ENCODE measurements at regions not wholly inside any gene's neighbourhood (a gene's known extent, or its start where the extent isn't known, plus 50 kb on each side); places are given as distances from the start of the nearest gene placed in this dataset.

DNA sequence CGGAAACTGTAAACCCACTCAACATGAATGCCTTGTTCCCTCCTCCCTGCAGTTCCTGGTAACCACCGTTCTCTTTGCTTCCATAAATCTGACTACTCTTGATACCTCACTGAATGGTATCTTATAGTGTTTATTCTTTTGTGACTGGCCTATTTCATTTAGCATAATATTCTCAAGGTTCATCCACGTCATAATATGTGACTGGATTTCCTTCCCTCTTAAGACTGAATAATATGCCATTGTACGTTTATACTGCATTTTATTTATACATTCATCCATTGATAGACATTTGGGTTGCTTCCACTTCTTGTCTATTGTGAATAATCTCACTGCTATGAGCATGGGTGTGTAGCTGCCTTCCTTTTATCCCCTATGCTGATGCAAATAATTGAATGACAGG is 253.3 kb upstream of the SMARCA2 start:
- Mint-ChIP-seq H3K9me3 (ENCODE audit: unreplicated experiment) (no peaks in the 10 kb centered on the region), H3K27ac (ENCODE audit: unreplicated experiment) (no peak overlapping the region), H3K4me3 (ENCODE audit: unreplicated experiment) (no peak overlapping the region), H3K4me1 (ENCODE audit: low read depth, unreplicated experiment) (no peaks in the 10 kb centered on the region), H3K27me3 (ENCODE audit: insufficient read depth, unreplicated experiment) (no peaks in the 10 kb centered on the region), H3K36me3 (ENCODE audit: insufficient read depth, unreplicated experiment) (no peaks in the 10 kb centered on the region)
- TF ChIP-seq, protein P1, sequence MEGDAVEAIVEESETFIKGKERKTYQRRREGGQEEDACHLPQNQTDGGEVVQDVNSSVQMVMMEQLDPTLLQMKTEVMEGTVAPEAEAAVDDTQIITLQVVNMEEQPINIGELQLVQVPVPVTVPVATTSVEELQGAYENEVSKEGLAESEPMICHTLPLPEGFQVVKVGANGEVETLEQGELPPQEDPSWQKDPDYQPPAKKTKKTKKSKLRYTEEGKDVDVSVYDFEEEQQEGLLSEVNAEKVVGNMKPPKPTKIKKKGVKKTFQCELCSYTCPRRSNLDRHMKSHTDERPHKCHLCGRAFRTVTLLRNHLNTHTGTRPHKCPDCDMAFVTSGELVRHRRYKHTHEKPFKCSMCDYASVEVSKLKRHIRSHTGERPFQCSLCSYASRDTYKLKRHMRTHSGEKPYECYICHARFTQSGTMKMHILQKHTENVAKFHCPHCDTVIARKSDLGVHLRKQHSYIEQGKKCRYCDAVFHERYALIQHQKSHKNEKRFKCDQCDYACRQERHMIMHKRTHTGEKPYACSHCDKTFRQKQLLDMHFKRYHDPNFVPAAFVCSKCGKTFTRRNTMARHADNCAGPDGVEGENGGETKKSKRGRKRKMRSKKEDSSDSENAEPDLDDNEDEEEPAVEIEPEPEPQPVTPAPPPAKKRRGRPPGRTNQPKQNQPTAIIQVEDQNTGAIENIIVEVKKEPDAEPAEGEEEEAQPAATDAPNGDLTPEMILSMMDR (IDR thresholded peaks at IDR 0.05; ENCODE audit: insufficient read depth in 1 of 2, low read depth in 1 of 2, low read length in 1 of 2, severe bottlenecking in 1 of 2, unreplicated experiment in 1 of 2): no peak
- H3K4me1 ChIP-seq: no peaks in the 10 kb centered on the region
- intact Hi-C loops (cut with micrococcal nuclease; ENCODE audit: unreplicated experiment): no loop called here
- no TSS peak for BruUV-seq (replicated peaks)
- no peaks in the 10 kb centered on the region for H3K9me3 ChIP-seq
- H3K27me3 ChIP-seq (replicated peaks; ENCODE audit: control insufficient read depth, insufficient read depth, low read length): no peaks in the 10 kb centered on the region
- ChIA-PET CTCF (no interaction called here), POLR2A (no interaction called here)
- H3K36me3 ChIP-seq (ENCODE audit: control insufficient read depth, insufficient read depth, low read length): no peaks in the 10 kb centered on the region
- no peak overlapping the region for H3K4me3 ChIP-seq (ENCODE audit: low read depth, low read length)
- no peak for DNase-seq

DNA sequence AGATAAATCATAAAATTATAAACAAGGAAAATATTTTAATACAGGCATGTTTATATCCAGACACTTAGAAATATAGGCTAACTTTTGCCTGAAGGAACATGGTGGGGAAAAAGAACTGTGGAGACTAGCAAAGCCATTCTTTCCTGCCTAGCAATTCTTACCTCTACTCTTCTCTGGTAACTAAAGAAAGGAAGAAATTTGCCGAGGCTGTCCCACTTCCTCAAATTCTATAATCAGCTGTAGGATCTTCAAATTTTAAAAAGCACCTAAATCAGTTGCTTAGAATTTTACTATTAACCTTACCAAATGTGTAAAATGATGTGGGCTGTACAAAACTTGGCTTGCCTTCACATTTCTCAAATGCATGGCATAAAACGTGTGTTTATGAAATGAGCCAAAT is 249.1 kb upstream of the SMARCA2 start:
- no peak for DNase-seq
- Histone ChIP-seq H3K9me3 (no peaks in the 10 kb centered on the region), H3K27me3 (replicated peaks; ENCODE audit: control insufficient read depth, insufficient read depth, low read length) (no peaks in the 10 kb centered on the region), H3K4me1 (no peaks in the 10 kb centered on the region), H3K36me3 (ENCODE audit: control insufficient read depth, insufficient read depth, low read length) (no peaks in the 10 kb centered on the region), H3K4me3 (ENCODE audit: low read depth, low read length) (no peak overlapping the region)
- H3K9me3 Mint-ChIP-seq (ENCODE audit: unreplicated experiment): no peaks in the 10 kb centered on the region
- ChIA-PET POLR2A (no interaction called here), CTCF (no interaction called here)
- H3K4me1 Mint-ChIP-seq (ENCODE audit: low read depth, unreplicated experiment): no peaks in the 10 kb centered on the region
- BruUV-seq (replicated peaks): no TSS peak
- H3K27me3 Mint-ChIP-seq (ENCODE audit: insufficient read depth, unreplicated experiment): no peaks in the 10 kb centered on the region
- no peaks in the 10 kb centered on the region for H3K36me3 Mint-ChIP-seq (ENCODE audit: insufficient read depth, unreplicated experiment)
- TF ChIP-seq, protein P1 (IDR thresholded peaks at IDR 0.05; ENCODE audit: insufficient read depth in 1 of 2, low read depth in 1 of 2, low read length in 1 of 2, severe bottlenecking in 1 of 2, unreplicated experiment in 1 of 2): no peak
- H3K27ac Mint-ChIP-seq (ENCODE audit: unreplicated experiment): no peak overlapping the region
- intact Hi-C loops (cut with micrococcal nuclease; ENCODE audit: unreplicated experiment): no loop called here
- no peak overlapping the region for H3K4me3 Mint-ChIP-seq (ENCODE audit: unreplicated experiment)

- Mint-ChIP-seq H3K4me3 (ENCODE audit: unreplicated experiment) (no peak overlapping the region), H3K4me1 (ENCODE audit: low read depth, unreplicated experiment) (no peaks in the 10 kb centered on the region), H3K27ac (ENCODE audit: unreplicated experiment) (no peak overlapping the region), H3K9me3 (ENCODE audit: unreplicated experiment) (no peaks in the 10 kb centered on the region), H3K36me3 (ENCODE audit: insufficient read depth, unreplicated experiment) (no peaks in the 10 kb centered on the region), H3K27me3 (ENCODE audit: insufficient read depth, unreplicated experiment) (no peaks in the 10 kb centered on the region)
- ChIA-PET CTCF (no interaction called here), POLR2A (no interaction called here)
- no peak for DNase-seq
- intact Hi-C loops (cut with micrococcal nuclease; ENCODE audit: unreplicated experiment): no loop called here
- Histone ChIP-seq H3K4me3 (ENCODE audit: low read depth, low read length) (no peak overlapping the region), H3K27me3 (replicated peaks; ENCODE audit: control insufficient read depth, insufficient read depth, low read length) (no peaks in the 10 kb centered on the region), H3K4me1 (no peaks in the 10 kb centered on the region), H3K9me3 (no peaks in the 10 kb centered on the region), H3K36me3 (ENCODE audit: control insufficient read depth, insufficient read depth, low read length) (no peaks in the 10 kb centered on the region)
- TF ChIP-seq, protein P1 (IDR thresholded peaks at IDR 0.05; ENCODE audit: insufficient read depth in 1 of 2, low read depth in 1 of 2, low read length in 1 of 2, severe bottlenecking in 1 of 2, unreplicated experiment in 1 of 2): no peak
- no TSS peak for BruUV-seq (replicated peaks)
Measured at GRCh38 chr9:1768561-1768960, 246.6 kb upstream of the SMARCA2 start.

All from Caco-2 (cell line).